Stimulated activated CD8-positive, alpha-beta memory T cell treated with anti-CD3 and anti-CD28 coated beads, Interleukin-7, amount 100 ng/mL, for 4 hours (primary cell): ENCODE measurements at regions not wholly inside any gene's neighbourhood (a gene's known extent, or its start where the extent isn't known, plus 50 kb on each side); places are given as distances from the start of the nearest gene placed in this dataset.

ENCODE experiments used
- DNase-seq, 2 donors: peaks; one replicate each; pipeline ENCODE4 v3.0.0-alpha.2; 2020; ENCODE audit warnings: low read depth in 2 of 2

DNA sequence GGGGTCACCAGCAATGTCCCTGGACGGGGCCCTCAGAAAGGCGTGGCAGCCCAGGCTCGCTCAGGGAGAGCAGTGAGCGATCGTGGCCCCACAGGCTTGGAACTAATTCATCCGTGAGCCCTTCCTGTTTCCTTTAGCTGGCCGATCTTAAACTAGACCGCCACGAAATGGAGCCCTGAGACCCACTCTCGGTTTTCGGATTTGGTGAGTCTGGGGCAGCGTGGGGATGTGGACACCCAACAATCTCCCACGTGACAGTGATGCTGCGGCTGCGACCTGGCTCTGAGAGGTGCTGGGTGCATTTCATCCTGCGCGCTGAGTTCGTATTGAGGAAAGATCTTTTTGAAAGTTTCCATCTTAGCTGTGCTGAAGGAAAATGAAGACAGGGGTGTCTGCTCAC, 501.3 kb upstream of the B3GAT1 start:
- DNase-seq: no peak

GRCh38 chr11:134911514-134912180, 499.6 kb upstream of the B3GAT1 start:
- DNase-seq: no peak

DNA sequence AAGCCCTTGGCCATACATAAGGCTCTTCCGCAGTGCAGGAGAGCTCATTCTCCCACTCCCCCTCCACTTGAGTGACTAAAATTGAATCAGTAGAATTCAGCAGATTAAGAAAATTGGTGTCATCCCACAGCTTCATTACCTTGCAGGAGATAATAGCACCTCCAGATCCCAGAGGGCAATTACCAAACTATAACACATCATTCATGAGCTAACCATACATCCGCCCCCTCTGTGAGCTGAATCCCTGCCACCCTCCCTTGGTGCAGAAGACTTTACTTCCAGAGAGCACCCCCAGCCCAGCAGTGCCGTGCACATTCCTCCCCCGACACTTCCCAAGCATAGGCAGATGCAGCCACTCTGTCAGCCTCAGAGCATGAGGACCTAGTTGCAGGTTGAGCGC, 496.5 kb upstream of the B3GAT1 start:
- DNase-seq: no peak

- DNase-seq: no peak
These were observed 495.6 kb upstream of the B3GAT1 start for GRCh38 chr11:134907636-134908035.

DNA sequence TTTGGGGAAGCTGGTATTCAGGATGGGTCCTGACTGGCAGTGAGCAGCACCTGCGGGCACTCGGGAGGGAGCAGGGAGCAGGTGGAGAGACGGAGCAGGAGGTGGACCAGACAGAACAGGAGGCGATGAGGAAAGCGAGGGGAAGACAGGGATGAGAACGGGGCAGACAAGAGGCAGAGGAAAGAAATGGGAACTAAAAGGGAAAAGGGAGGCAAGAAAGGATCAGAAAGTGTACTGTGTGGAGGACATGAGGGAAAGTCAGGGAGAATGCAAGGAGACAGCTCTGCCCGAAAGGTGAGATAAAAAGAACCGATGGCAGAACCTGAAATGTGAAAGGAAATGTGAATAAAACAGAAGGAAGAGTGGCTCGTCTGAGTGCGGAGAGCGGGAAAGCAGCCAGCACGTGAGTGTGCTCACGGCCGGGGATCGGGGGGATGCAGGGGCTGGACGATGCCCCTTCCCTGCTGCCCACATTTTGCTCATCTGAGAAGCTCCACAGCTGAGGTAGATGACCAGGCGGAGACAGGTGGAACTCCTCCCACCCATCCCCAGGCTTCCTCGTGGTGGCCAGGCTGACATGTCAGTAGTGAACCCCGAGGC, 494.4 kb upstream of the B3GAT1 start:
- DNase-seq: no peak

- no peak for DNase-seq
These were observed 493.9 kb upstream of the B3GAT1 start for GRCh38 chr11:134905928-134906327.

GRCh38 chr11:134905517-134905916, 493.5 kb upstream of the B3GAT1 start:
- no peak for DNase-seq

DNA sequence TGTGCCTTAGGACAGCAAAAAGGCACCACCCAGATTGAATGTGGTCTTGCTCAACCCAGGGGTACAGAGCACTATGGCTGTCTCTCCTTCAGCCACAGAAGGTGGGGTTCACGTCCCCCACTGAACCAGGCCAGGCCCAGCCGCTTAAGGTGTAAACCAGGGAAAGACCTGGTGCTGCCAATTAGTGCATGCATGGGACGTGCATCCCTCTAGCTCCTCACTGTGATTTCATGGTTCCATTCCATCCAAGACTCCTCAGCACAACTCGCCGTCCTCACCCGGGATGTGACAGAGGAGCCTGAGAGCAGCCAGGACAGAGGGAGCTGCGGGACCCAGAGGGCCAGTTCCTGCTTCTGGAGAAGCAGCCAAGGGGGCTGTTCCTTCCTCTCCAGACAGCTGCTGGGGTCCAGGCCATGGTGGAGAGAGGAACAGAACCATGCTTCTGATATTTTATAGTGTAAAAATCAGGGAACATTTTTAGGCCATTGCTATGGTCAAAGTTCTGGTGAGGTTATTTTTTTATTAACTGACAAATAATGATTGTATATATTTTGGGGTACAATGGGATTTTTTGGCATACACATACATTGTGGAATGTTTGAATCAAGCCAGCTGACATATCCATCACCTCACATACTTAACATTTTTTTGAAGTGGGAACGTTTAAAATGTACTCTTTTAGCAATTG, 492.2 kb upstream of the B3GAT1 start:
- DNase-seq: no peak

DNA sequence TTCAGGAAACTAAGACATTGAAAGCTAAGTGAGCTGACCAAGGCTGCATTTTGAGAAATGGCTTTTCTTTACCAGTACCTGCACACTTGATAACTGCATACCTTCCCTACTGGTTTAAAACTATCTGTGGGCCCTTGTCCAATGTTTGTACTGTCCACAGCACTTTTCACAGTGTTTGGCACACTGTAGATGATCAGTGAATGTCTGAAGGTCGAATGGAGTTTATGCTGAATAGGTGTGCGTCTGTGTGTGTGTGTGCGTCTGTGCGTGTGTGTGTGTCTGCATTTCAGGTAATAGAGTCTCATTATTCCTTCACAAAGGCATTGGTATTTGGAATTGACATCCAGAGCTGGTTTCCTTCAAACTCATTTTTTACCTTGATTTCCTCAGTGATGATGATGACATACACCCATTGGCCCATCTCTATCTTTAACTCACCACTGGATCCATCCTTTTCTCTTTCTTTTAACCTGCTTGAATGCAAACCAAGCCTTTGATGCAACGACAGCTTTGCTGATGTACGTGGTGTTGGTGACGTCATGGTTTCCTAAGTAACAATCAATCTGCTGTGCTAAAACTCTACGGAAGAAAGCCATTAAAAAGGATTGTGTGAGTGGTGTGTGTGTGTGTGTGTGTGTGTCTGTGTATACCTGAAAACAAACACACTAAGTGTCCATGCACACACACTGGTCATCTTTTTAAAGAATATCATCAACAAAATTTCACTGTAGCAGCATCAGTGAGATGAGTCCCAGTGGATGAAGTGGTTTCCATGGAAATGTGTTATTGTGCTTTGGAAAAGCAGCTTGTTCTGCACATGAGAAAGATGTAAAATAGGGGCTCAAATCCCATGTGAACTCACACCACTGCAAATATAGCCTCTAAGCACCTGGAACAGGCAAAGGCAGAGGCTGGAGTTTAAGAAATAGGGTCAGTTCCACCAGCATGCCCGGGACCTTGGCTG, 490.2 kb upstream of the B3GAT1 start:
- no peak for DNase-seq

- DNase-seq: no peak
These were observed 489.5 kb upstream of the B3GAT1 start for GRCh38 chr11:134901542-134901941.

DNA sequence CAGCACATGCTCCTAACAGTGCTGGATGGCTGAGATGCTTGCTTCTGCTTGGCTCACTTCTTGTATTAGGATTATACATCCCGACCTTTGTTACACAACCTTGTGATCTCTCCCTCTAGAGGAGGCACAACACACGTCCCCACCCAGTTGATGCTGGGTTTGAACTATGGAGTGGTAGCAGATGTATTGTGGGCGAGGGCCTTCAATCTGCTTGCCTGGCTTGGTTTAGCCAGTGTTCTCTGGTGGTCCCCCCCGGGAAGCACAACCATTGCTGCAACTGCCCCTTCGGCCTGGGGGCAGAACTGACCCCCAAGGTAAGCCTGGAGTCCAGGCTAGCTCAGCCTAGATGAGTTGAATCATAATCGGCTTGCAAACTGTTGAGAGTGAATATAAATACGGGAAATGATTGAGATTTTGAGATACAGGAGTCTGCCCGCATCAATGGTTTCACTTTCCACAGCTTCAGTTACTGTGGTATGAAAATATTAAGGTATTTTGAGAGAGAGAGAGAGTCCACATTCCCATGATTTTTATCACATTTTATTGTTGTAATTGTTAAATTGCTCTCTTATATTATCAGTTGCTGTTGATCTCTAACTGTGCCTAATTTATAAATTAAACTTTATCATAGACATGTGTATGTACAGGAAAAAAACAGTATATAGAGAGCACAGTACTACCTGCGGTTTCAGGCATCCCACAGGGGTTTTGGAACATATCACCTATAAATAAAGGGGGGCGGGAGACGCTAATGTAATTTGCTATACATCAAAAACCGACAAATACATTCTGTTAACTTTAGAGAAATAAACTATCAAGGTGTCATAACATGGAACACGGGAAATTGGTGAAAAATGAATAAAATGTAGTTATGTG, 482.0 kb upstream of the B3GAT1 start:
- DNase-seq: no peak

GRCh38 chr11:134890446-134890845, 478.4 kb upstream of the B3GAT1 start:
- DNase-seq: no peak

GRCh38 chr11:134889832-134890231, 477.8 kb upstream of the B3GAT1 start:
- no peak for DNase-seq

GRCh38 chr11:134888821-134889220, 476.8 kb upstream of the B3GAT1 start:
- DNase-seq: no peak

- DNase-seq: no peak
These were observed 475.9 kb upstream of the B3GAT1 start for GRCh38 chr11:134887896-134888295.

GRCh38 chr11:134883484-134883883, 471.4 kb upstream of the B3GAT1 start:
- DNase-seq: no peak

DNA sequence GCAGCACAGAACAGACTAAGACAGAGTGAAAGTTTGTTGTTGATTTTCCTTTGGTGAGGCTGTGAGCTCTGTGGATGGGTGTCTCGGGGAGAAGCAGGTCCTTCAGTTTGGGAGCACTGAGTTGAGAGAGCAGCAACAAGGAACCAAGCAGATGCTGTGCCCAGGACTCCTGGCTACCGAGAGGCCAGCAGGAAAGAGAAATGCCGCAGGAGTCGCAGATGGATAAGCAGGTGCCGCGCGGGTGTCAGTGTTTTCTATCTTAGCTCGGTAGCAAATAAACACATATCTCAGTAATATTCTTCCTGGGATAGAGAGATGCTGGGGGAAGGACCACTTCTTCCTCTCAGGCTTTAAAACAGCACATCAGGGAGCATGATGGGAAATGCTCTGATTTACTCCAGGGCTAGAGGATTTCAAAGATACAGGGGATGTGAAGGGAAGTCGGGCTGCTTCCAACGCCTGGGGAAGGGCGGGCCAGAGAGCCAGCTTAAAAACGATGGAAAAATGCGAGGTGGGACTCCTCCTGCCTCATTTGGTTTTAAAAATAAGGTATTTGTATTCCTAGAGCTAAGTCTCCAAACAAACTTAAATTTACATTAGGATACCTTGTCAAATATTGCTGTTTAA, 470.7 kb upstream of the B3GAT1 start:
- no peak for DNase-seq

GRCh38 chr11:134882141-134882540, 470.1 kb upstream of the B3GAT1 start:
- no peak for DNase-seq

DNA sequence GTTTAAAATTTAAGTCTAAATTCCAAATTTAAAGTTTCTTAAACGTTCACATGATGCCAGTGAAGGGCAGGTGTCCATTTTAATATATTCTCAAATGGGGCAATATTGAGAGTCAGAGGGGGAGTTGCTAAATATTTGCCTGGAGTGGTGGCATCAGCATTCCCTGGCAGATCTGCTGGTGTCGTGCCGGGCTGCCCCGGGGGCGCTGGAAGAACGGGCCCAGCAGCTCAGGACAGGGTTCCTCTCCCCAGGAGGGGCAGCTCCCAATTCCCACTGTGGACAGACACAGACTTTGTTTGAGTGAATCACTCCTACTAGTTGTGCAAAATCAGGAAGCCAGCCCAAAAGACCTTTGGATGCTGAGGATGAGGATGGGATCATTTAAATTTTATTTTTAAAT, 468.7 kb upstream of the B3GAT1 start:
- DNase-seq: no peak

GRCh38 chr11:134879931-134880330, 467.9 kb upstream of the B3GAT1 start:
- DNase-seq: no peak

GRCh38 chr11:134879341-134879740, 467.3 kb upstream of the B3GAT1 start:
- no peak for DNase-seq
